ENCODE measurements at regions not wholly inside any gene's neighbourhood (a gene's known extent, or its start where the extent isn't known, plus 50 kb on each side); places are given as distances from the start of the nearest gene placed in this dataset.
"Not testable (repeated sequence)": the region's sequence is repeated elsewhere in the genome, so short reads cannot be mapped to it uniquely, and the experiment has no call there.

DNA sequence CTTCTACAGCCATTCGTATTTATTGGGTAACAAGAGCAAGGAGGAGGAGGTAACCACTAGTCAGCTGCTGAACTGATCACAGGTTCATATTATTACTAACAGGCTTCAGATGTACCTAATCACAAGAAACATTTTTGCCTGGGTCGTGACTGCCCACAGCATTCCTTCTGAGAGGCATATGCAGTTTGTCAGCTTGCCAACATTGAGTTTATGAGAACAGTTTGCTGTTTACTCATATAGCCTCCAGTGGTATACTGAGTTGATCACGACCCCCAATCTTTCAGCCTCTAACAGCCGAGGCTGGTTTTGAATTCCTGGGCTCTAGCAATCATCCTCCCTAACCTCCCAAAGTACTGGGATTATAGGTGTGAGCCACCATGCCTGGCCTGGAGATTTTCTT is 693.6 kb downstream of the TLE1 start:
- DNase-seq (ENCODE audit: unreplicated experiment), result peak; percentile 20
- ChIA-PET CTCF (interaction anchor here (0.6 to 1.0 kb wide), 2 partner anchors 13 to 821 kb away, joined by 3 read pairs; no protein-coding TSS in a partner anchor), POLR2A (no interaction called here)
- TF ChIP-seq, protein P1, sequence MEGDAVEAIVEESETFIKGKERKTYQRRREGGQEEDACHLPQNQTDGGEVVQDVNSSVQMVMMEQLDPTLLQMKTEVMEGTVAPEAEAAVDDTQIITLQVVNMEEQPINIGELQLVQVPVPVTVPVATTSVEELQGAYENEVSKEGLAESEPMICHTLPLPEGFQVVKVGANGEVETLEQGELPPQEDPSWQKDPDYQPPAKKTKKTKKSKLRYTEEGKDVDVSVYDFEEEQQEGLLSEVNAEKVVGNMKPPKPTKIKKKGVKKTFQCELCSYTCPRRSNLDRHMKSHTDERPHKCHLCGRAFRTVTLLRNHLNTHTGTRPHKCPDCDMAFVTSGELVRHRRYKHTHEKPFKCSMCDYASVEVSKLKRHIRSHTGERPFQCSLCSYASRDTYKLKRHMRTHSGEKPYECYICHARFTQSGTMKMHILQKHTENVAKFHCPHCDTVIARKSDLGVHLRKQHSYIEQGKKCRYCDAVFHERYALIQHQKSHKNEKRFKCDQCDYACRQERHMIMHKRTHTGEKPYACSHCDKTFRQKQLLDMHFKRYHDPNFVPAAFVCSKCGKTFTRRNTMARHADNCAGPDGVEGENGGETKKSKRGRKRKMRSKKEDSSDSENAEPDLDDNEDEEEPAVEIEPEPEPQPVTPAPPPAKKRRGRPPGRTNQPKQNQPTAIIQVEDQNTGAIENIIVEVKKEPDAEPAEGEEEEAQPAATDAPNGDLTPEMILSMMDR (IDR thresholded peaks at IDR 0.05; ENCODE audit: unreplicated experiment), result no peak
- no peaks in the 10 kb centered on the region for H3K9me3 Mint-ChIP-seq (ENCODE audit: unreplicated experiment)
- H3K4me1 Mint-ChIP-seq (ENCODE audit: insufficient read depth, unreplicated experiment), result peaks cover 11% of the 10 kb centered on the region
- peak overlapping the region; percentile 22 for H3K27ac Mint-ChIP-seq (ENCODE audit: low read depth, unreplicated experiment)
- no peaks in the 10 kb centered on the region for H3K27me3 Mint-ChIP-seq (ENCODE audit: insufficient read depth, unreplicated experiment)
- no TSS peak for BruUV-seq (replicated peaks)
- H3K36me3 Mint-ChIP-seq (ENCODE audit: insufficient read depth, unreplicated experiment), result no peaks in the 10 kb centered on the region
- intact Hi-C loops (cut with micrococcal nuclease), result no loop called here
- H3K4me3 Mint-ChIP-seq (ENCODE audit: unreplicated experiment), result no peak overlapping the region

DNA sequence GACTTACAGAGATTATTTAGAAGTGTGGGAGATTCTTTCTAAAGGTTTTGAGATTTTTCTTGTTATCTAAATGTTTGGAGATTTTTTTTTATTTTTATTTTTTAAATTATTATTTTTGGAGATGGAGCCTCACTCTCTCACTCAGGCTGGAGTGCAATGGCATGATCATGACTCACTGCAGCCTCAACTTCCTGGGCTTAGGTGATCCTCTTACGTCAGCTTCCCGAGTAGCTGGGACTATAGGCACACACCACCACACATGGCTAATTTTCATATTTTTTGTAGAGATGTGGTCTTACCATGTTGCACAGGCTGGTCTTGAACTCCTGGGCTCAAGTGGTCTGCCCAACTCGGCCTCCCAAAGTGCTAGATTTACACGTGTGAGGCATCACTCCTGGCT is 694.5 kb downstream of the TLE1 start:
- CTCF ChIA-PET, result interaction anchor here (1.0 kb wide), 1 partner anchor 820 kb away, joined by 3 read pairs; no protein-coding TSS in a partner anchor
- H3K36me3 Mint-ChIP-seq (ENCODE audit: insufficient read depth, unreplicated experiment), result no peaks in the 10 kb centered on the region
- POLR2A ChIA-PET, result no interaction called here
- peak; percentile 67 for DNase-seq (ENCODE audit: unreplicated experiment)
- no peak overlapping the region for H3K27ac Mint-ChIP-seq (ENCODE audit: low read depth, unreplicated experiment)
- H3K9me3 Mint-ChIP-seq (ENCODE audit: unreplicated experiment), result no peaks in the 10 kb centered on the region
- no peak overlapping the region for H3K4me3 Mint-ChIP-seq (ENCODE audit: unreplicated experiment)
- TF ChIP-seq, protein P1 (IDR thresholded peaks at IDR 0.05; ENCODE audit: unreplicated experiment), result no peak
- intact Hi-C loops (cut with micrococcal nuclease), result no loop called here
- H3K4me1 Mint-ChIP-seq (ENCODE audit: insufficient read depth, unreplicated experiment), result peaks cover 11% of the 10 kb centered on the region
- no peaks in the 10 kb centered on the region for H3K27me3 Mint-ChIP-seq (ENCODE audit: insufficient read depth, unreplicated experiment)
- no TSS peak for BruUV-seq (replicated peaks)

DNA sequence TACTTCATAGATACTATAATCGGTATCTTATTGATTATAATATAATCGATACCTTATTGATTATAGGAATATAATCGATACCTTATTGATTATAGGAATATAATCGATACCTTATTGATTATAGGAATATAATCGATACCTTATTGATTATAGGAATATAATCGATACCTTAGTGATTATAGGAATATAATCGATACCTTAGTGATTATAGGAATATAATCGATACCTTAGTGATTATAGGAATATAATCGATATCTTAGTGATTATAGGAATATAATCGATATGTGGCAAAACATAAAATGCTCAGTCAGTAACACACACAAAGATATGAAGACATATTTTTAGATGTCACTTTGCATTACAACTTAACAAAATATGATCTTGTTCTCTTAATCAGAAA is 703.8 kb downstream of the TLE1 start:
- POLR2A ChIA-PET; CTCF ChIA-PET; DNase-seq (ENCODE audit: unreplicated experiment); intact Hi-C loops (cut with micrococcal nuclease); H3K36me3 Mint-ChIP-seq (ENCODE audit: insufficient read depth, unreplicated experiment); BruUV-seq (replicated peaks); H3K27me3 Mint-ChIP-seq (ENCODE audit: insufficient read depth, unreplicated experiment); H3K4me1 Mint-ChIP-seq (ENCODE audit: insufficient read depth, unreplicated experiment); H3K4me3 Mint-ChIP-seq (ENCODE audit: unreplicated experiment); H3K27ac Mint-ChIP-seq (ENCODE audit: low read depth, unreplicated experiment): not testable (repeated sequence)
- peaks cover 11% of the 10 kb centered on the region for H3K9me3 Mint-ChIP-seq (ENCODE audit: unreplicated experiment)

DNA sequence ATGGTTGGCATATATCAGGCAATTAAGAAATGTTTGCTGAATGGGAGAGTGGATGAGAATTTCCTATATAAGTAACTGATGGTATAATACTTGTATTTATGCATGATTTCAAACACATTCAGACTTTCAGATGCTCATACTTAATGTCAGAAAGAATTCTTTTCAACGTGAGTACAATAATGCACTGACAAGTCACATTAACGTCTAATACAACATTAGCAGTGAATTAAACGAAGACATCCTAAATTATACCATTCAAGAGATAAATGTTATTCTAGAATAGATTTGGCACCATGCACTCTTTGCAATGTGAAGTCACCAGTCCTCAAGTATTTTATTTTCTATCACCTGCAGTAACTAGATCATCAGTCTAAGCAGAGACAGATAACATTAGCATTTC is 712.9 kb downstream of the TLE1 start:
- no peaks in the 10 kb centered on the region for H3K4me1 Mint-ChIP-seq (ENCODE audit: insufficient read depth, unreplicated experiment)
- peaks cover 9% of the 10 kb centered on the region for H3K9me3 Mint-ChIP-seq (ENCODE audit: unreplicated experiment)
- CTCF ChIA-PET, result no interaction called here
- intact Hi-C loops (cut with micrococcal nuclease), result no loop called here
- peaks cover 6% of the 10 kb centered on the region for H3K36me3 Mint-ChIP-seq (ENCODE audit: insufficient read depth, unreplicated experiment)
- H3K27ac Mint-ChIP-seq (ENCODE audit: low read depth, unreplicated experiment), result no peak overlapping the region
- no peak for DNase-seq (ENCODE audit: unreplicated experiment)
- no peak overlapping the region for H3K4me3 Mint-ChIP-seq (ENCODE audit: unreplicated experiment)
- TF ChIP-seq, protein P1 (IDR thresholded peaks at IDR 0.05; ENCODE audit: unreplicated experiment), result no peak
- H3K27me3 Mint-ChIP-seq (ENCODE audit: insufficient read depth, unreplicated experiment), result no peaks in the 10 kb centered on the region
- POLR2A ChIA-PET, result no interaction called here
- BruUV-seq (replicated peaks), result no TSS peak

DNA sequence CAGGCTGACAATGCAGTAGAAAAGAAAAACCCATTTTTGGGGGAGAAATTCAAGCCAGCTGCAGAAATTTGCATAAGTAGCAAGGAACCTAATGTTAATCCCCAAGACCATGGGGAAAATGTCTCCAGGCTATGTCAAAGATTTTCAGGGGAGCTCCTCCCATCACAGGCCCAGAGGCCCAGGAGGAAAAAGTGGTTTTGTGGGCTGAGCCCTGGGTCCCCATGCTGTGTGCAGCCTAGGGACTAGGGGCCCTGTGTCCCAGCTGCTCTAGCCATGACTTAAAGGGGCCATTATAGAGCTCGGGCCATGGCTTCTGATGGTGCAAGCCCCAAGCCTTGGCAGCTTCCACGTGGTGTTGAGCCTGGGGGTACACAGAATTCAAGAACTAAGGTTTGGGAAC is 719.0 kb downstream of the TLE1 start:
- H3K4me1 Mint-ChIP-seq (ENCODE audit: insufficient read depth, unreplicated experiment); DNase-seq (ENCODE audit: unreplicated experiment); BruUV-seq (replicated peaks); H3K4me3 Mint-ChIP-seq (ENCODE audit: unreplicated experiment); H3K27ac Mint-ChIP-seq (ENCODE audit: low read depth, unreplicated experiment); H3K36me3 Mint-ChIP-seq (ENCODE audit: insufficient read depth, unreplicated experiment); H3K27me3 Mint-ChIP-seq (ENCODE audit: insufficient read depth, unreplicated experiment); intact Hi-C loops (cut with micrococcal nuclease); POLR2A ChIA-PET; H3K9me3 Mint-ChIP-seq (ENCODE audit: unreplicated experiment): not testable (repeated sequence)
- CTCF ChIA-PET, result interaction anchor here (0.9 kb wide), 1 partner anchor 696 kb away, joined by 3 read pairs; no protein-coding TSS in a partner anchor

Measured in MCF 10A (cell line).